Stimulated activated CD4-positive, alpha-beta T cell treated with anti-CD3 and anti-CD28 coated beads, Interleukin-4, amount 100 ng/mL, for 24 hours (primary cell): ENCODE measurements at regions not wholly inside any gene's neighbourhood (a gene's known extent, or its start where the extent isn't known, plus 50 kb on each side); places are given as distances from the start of the nearest gene placed in this dataset.

Experiments used
- DNase-seq: peaks from one replicate; pipeline ENCODE4 v3.0.0-alpha.2; 2020

GRCh38 chr12:41981013-41981412, 163.7 kb downstream of the GXYLT1 start:
- DNase-seq = no peak

GRCh38 chr12:41980390-41980789, 164.3 kb downstream of the GXYLT1 start:
- no peak for DNase-seq

GRCh38 chr12:41979574-41979973, 165.1 kb downstream of the GXYLT1 start:
- no peak for DNase-seq

GRCh38 chr12:41972598-41972997, 172.1 kb downstream of the GXYLT1 start:
- no peak for DNase-seq

GRCh38 chr12:41972196-41972595, 172.5 kb downstream of the GXYLT1 start:
- DNase-seq = no peak

GRCh38 chr12:41970744-41971143, 173.9 kb downstream of the GXYLT1 start:
- DNase-seq = no peak

GRCh38 chr12:41968599-41968998, 176.1 kb downstream of the GXYLT1 start:
- DNase-seq = no peak

- no peak for DNase-seq
These were observed 176.8 kb downstream of the GXYLT1 start for GRCh38 chr12:41967668-41968500.

- DNase-seq = no peak
These were observed 177.8 kb downstream of the GXYLT1 start for GRCh38 chr12:41966916-41967315.

- DNase-seq = no peak
These were observed 178.7 kb downstream of the GXYLT1 start for GRCh38 chr12:41966001-41966400.

- DNase-seq = no peak
These were observed 181.3 kb downstream of the GXYLT1 start for GRCh38 chr12:41963398-41963797.

- no peak for DNase-seq
These were observed 182.5 kb downstream of the GXYLT1 start for GRCh38 chr12:41962171-41962572.

- no peak for DNase-seq
These were observed 185.4 kb downstream of the GXYLT1 start for GRCh38 chr12:41959271-41959670.

- no peak for DNase-seq
These were observed 188.3 kb downstream of the GXYLT1 start for GRCh38 chr12:41956353-41956752.

- DNase-seq = no peak
These were observed 194.2 kb downstream of the GXYLT1 start for GRCh38 chr12:41950455-41950854.

GRCh38 chr12:41946106-41946505, 198.6 kb downstream of the GXYLT1 start:
- no peak for DNase-seq

GRCh38 chr12:41944216-41944615, 200.5 kb downstream of the GXYLT1 start:
- no peak for DNase-seq

GRCh38 chr12:41943671-41944070, 201.0 kb downstream of the GXYLT1 start:
- DNase-seq = no peak

GRCh38 chr12:41942354-41942753, 202.3 kb downstream of the GXYLT1 start:
- DNase-seq = no peak

GRCh38 chr12:41941079-41941478, 203.6 kb downstream of the GXYLT1 start:
- no peak for DNase-seq

- DNase-seq = no peak
These were observed 204.1 kb downstream of the GXYLT1 start for GRCh38 chr12:41940571-41940970.

GRCh38 chr12:41936333-41936732, 208.3 kb downstream of the GXYLT1 start:
- no peak for DNase-seq

GRCh38 chr12:41935911-41936310, 208.8 kb downstream of the GXYLT1 start:
- DNase-seq = no peak

GRCh38 chr12:41932470-41932991, 212.1 kb downstream of the GXYLT1 start:
- DNase-seq = peak; percentile 4
